ENCODE measurements at regions not wholly inside any gene's neighbourhood (a gene's known extent, or its start where the extent isn't known, plus 50 kb on each side); places are given as distances from the start of the nearest gene placed in this dataset.

DNA sequence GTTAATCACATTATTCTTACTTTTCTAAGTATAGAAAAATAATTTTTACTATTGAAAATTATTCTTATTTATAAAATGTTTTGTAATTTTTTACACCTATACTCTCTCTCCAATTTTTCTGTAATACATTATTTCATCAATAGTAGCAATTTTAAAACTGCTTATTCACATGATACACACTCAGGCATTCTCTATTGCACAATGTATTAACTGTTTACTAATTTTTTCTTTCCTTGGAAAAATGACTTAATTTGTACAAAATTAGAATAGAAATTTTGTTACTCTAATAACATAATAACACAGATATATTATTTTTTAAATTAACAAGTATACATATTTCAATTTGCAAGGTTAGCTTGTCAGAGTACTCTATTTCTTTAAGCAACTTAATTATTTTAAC is 92.9 kb upstream of the PRKG1 start:
- TF ChIP-seq, protein P1, sequence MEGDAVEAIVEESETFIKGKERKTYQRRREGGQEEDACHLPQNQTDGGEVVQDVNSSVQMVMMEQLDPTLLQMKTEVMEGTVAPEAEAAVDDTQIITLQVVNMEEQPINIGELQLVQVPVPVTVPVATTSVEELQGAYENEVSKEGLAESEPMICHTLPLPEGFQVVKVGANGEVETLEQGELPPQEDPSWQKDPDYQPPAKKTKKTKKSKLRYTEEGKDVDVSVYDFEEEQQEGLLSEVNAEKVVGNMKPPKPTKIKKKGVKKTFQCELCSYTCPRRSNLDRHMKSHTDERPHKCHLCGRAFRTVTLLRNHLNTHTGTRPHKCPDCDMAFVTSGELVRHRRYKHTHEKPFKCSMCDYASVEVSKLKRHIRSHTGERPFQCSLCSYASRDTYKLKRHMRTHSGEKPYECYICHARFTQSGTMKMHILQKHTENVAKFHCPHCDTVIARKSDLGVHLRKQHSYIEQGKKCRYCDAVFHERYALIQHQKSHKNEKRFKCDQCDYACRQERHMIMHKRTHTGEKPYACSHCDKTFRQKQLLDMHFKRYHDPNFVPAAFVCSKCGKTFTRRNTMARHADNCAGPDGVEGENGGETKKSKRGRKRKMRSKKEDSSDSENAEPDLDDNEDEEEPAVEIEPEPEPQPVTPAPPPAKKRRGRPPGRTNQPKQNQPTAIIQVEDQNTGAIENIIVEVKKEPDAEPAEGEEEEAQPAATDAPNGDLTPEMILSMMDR (IDR thresholded peaks at IDR 0.05; ENCODE audit: low read depth, low read length, missing input control), result no peak
- TF ChIP-seq RXRA (IDR thresholded peaks at IDR 0.05), result no peak
- TF ChIP-seq TAF1 (conservative IDR thresholded peaks at IDR 0.05), result no peak
- no peak for TF ChIP-seq REST (IDR thresholded peaks at IDR 0.05)
- TF ChIP-seq JUND (IDR thresholded peaks at IDR 0.05), result no peak
- TF ChIP-seq HNF4A (conservative IDR thresholded peaks at IDR 0.05), result no peak

Measured in liver (tissue), 3 donors.